Endothelial cell of umbilical vein (primary cell): ENCODE measurements at regions not wholly inside any gene's neighbourhood (a gene's known extent, or its start where the extent isn't known, plus 50 kb on each side); places are given as distances from the start of the nearest gene placed in this dataset.

Source experiments
- BruUV-seq: library from RNA; stranded (reverse); fragments of 400-500 nt; replicated peaks from 2 replicates; lab custom pipeline; 2021; lab: Mats Ljungman, UMichigan
- CTCF ChIA-PET: fragments of 300-600, 350-600 bp; sonication (Branson Sonifier 250); formaldehyde crosslinking; loops from one replicate; lab custom pipeline; 2021; ENCODE audit warnings: antibody characterized with exemption, inconsistent platforms; lab: Charles Lee
- POLR2A ChIA-PET: fragments of 300-600, 350-600 bp; sonication (Branson Sonifier 250); formaldehyde crosslinking; loops from one replicate; lab custom pipeline; 2021; ENCODE audit warnings: antibody characterized with exemption, inconsistent platforms; lab: Charles Lee
- DNase-seq: peaks from one replicate; pipeline ENCODE4 v3.0.0-alpha.2; 2011; ENCODE audit warnings: low read depth, low spot score
- FAIRE-seq: peaks from 2 replicates; lab custom pipeline; 2011; peaks lifted over from hg19 to GRCh38; lab: Jason Lieb, UNC
- H2AFZ ChIP-seq: 2 replicates; pipeline ENCODE4 v1.6.0; 2012; ENCODE audit warnings: low read depth, low read length, control low read depth, inconsistent platforms
- H3K27ac ChIP-seq: 2 replicates; pipeline ENCODE4 v1.5.1; 2011; ENCODE audit warnings: low read depth, mild to moderate bottlenecking, control low read depth, low read length, moderate library complexity; ENCODE audit not compliant: insufficient read depth
- H3K27me3 ChIP-seq, 2 experiments: 2 replicates each; pipeline versions ENCODE4 v1.6.0 to v1.6.1; 2011; ENCODE audit warnings: low read length in 2 of 2, mixed read lengths in 1 of 2; ENCODE audit not compliant: control insufficient read depth in 2 of 2, insufficient read depth in 2 of 2
- H3K36me3 ChIP-seq, 2 experiments: 2 replicates in 1 of 2; 3 replicates in 1 of 2; pipeline ENCODE4 v1.5.1; 2011; ENCODE audit warnings: low read length in 2 of 2, mild to moderate bottlenecking in 1 of 2, moderate library complexity in 1 of 2; ENCODE audit not compliant: control insufficient read depth in 2 of 2, insufficient read depth in 2 of 2; ENCODE audit errors: extremely low read depth in 1 of 2
- H3K4me1 ChIP-seq: 3 replicates; pipeline ENCODE4 v1.5.1; 2011; ENCODE audit warnings: mild to moderate bottlenecking, low read length; ENCODE audit not compliant: control insufficient read depth, insufficient read depth; ENCODE audit errors: extremely low read depth
- H3K4me2 ChIP-seq: 2 replicates; pipeline ENCODE4 v1.6.1; 2011; ENCODE audit warnings: low read length, control low read depth, mixed read lengths; ENCODE audit not compliant: insufficient read depth
- H3K4me3 ChIP-seq, 3 experiments: fragments of 200-600 bp in 1 of 3; sonication (generic), shearing (Covaris generic) in 1 of 3; replicated peaks in 1 of 3; 2 replicates each; pipeline ENCODE4 v1.5.1; 2011 to 2016; ENCODE audit warnings: control low read depth in 3 of 3, low read length in 3 of 3, mild to moderate bottlenecking in 2 of 3, inconsistent platforms in 1 of 3, low read depth in 1 of 3, moderate library complexity in 1 of 3; ENCODE audit not compliant: insufficient read depth in 1 of 3
- H3K79me2 ChIP-seq: 2 replicates; pipeline ENCODE4 v1.6.0; 2012; ENCODE audit warnings: low read length, inconsistent platforms; ENCODE audit not compliant: control insufficient read depth, insufficient read depth
- H3K9ac ChIP-seq: replicated peaks from 2 replicates; pipeline ENCODE3; 2011; ENCODE audit warnings: low read length, control low read depth; ENCODE audit not compliant: insufficient read depth; ENCODE audit errors: extremely low read depth
- H3K9me1 ChIP-seq: replicated peaks from 3 replicates; pipeline ENCODE4 v1.6.0; 2011; ENCODE audit warnings: mild to moderate bottlenecking, low read length; ENCODE audit not compliant: control insufficient read depth, insufficient read depth; ENCODE audit errors: extremely low read depth
- H3K9me3 ChIP-seq: replicated peaks from 2 replicates; pipeline ENCODE4 v1.5.1; 2012; ENCODE audit warnings: low read length, inconsistent platforms; ENCODE audit not compliant: control insufficient read depth, insufficient read depth
- H4K20me1 ChIP-seq: replicated peaks from 2 replicates; pipeline ENCODE3; 2011; ENCODE audit warnings: mild to moderate bottlenecking, low read length; ENCODE audit not compliant: control insufficient read depth, insufficient read depth; ENCODE audit errors: extremely low read depth
- GATA2 ChIP-seq: IDR thresholded peaks from 2 replicates; pipeline ENCODE4 v1.7.0; 2011; ENCODE audit warnings: low read depth, mild to moderate bottlenecking, moderate library complexity, mixed read lengths, low read length; ENCODE audit not compliant: insufficient read length, insufficient read depth
- JUN ChIP-seq: IDR thresholded peaks from 2 replicates; pipeline ENCODE4 v1.6.1; 2011; ENCODE audit warnings: borderline replicate concordance, low read depth; ENCODE audit not compliant: insufficient read length, insufficient read depth
- POLR2A ChIP-seq: IDR thresholded peaks from 2 replicates; pipeline ENCODE4 v1.6.1; 2012; ENCODE audit warnings: low read depth, mild to moderate bottlenecking, control low read depth, low read length
- dilution Hi-C: fragments of 300-500 bp; cut with MboI; formaldehyde crosslinking; loops from one replicate; pipeline ENCODE4 v1.15.0; 2019; ENCODE audit warnings: low sequenced_read_pairs; ENCODE audit not compliant: extremely low pct_ligation_motif_present
- intact Hi-C: fragments of 100-400 bp; cut with micrococcal nuclease; formaldehyde crosslinking; loops from one replicate; pipeline ENCODE4 v1.10.0; 2022

DNA sequence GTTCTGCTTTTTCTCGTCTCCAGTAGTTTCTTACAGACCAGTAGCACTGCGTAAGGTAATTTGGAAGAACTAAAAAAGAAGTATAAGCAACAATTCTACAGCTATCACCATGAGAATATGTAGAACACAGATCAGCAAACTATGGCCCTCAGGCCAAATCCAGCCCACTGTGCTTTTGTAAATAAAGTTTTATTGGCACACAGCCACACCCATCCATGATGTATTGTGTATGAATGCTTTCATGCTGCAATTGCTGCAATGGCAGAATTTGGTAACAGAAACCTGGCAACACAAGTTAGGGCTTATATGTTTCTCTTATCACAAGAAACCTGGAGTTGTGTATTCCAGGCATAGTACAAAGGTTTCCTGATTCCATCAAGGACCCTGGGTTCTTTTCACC is 386.8 kb upstream of the TSHZ2 start:
- Histone ChIP-seq H3K9me1 (no peaks in the 10 kb centered on the region), H3K9ac (no peak overlapping the region), H3K36me3 (no peaks in the 10 kb centered on the region), H3K27ac (no peak overlapping the region), H2AFZ (no peak overlapping the region), H3K4me1 (no peaks in the 10 kb centered on the region), H3K4me2 (no peak overlapping the region), H3K27me3 (no peaks in the 10 kb centered on the region), H3K9me3 (peaks cover 2% of the 10 kb centered on the region), H3K4me3 (no peak overlapping the region), H3K79me2 (no peaks in the 10 kb centered on the region), H4K20me1 (no peaks in the 10 kb centered on the region)
- intact Hi-C loops: no loop called here
- no TSS peak for BruUV-seq
- no peak for FAIRE-seq
- CTCF ChIA-PET: no interaction called here
- TF ChIP-seq POLR2A (no peak), JUN (no peak)
- no peak for DNase-seq
- POLR2A ChIA-PET: no interaction called here
- dilution Hi-C loops: no loop called here

GRCh38 chr20:52578559-52578958 is 387.0 kb upstream of the ZFP64 start:
- Histone ChIP-seq H3K36me3 (no peaks in the 10 kb centered on the region), H3K27me3 (no peaks in the 10 kb centered on the region), H2AFZ (no peak overlapping the region), H3K9ac (no peak overlapping the region), H3K9me3 (peaks cover 2% of the 10 kb centered on the region), H3K9me1 (no peaks in the 10 kb centered on the region), H3K4me1 (no peaks in the 10 kb centered on the region), H3K4me2 (no peak overlapping the region), H4K20me1 (no peaks in the 10 kb centered on the region), H3K27ac (no peak overlapping the region), H3K79me2 (no peaks in the 10 kb centered on the region), H3K4me3 (no peak overlapping the region)
- dilution Hi-C loops (no loop called here), intact Hi-C loops (no loop called here)
- CTCF ChIA-PET: no interaction called here
- no TSS peak for BruUV-seq
- TF ChIP-seq GATA2 (no peak), POLR2A (no peak)
- POLR2A ChIA-PET: no interaction called here
- no peak for DNase-seq
- no peak for FAIRE-seq
